ENCODE measurements at regions not wholly inside any gene's neighbourhood (a gene's known extent, or its start where the extent isn't known, plus 50 kb on each side); places are given as distances from the start of the nearest gene placed in this dataset.
A peak's percentile ranks its signal among the peaks of the same experiment; 100 is the strongest.

DNA sequence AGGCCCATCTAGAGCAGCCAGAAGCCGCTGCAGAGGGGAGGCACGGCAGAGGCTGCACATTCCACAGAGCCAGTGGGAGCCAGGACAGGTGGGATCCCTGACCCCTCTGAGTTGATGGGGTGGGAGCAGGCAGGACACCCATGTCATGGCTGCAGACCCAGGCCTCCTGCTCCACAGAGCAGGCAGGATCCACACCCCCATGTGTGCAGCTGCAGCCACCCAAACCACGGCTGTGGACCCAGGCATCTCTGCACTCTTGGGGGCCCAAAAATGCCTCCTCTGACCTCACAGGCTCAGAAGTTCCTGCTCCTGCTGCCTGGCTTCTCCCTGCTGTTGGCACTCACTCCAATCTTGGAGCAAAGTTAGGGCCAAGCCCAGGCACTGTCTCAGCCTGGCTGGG lies 112.3 kb upstream of the TMEM18 start:
- DNase-seq (ENCODE audit: low read depth in 2 of 2): no peak

DNA sequence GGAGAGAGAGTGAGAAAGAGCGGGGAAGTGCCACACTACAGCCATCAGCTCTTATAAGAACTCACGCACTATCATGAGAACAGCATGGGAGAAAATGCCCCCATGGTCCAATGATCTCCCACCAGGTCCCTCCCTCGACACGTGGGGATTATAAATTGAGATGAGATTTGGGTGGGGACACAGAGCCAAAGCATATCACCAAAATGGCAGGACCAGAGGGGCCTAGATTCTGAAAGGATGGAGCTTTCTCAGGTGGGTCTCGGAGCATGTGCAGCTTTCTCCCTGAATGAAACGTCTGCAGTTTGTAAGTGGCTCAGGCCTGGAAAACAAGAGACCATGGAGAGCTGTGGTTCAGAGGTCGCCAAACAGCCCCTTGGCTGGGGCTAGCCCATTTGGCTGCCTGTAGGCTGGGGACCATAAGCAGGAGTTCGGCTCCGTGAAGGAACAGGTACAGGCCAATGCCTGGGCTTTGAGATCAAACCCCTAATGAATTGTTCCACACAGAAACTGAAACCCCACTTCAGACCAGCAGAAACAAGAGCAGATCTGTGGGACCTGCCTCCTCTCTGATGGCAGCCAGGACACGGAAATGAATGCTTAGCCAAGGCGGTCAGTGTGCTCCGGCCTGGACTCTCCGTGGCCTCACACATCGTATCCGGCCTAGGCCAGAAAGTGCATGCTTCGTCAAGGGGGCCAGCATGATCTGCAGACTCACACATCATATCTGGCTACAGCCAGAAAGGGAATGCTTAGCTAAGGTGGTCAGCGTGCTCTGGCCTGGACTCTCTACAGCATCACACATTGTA lies 111.2 kb upstream of the TMEM18 start:
- DNase-seq (ENCODE audit: low read depth in 2 of 2): no peak

DNA sequence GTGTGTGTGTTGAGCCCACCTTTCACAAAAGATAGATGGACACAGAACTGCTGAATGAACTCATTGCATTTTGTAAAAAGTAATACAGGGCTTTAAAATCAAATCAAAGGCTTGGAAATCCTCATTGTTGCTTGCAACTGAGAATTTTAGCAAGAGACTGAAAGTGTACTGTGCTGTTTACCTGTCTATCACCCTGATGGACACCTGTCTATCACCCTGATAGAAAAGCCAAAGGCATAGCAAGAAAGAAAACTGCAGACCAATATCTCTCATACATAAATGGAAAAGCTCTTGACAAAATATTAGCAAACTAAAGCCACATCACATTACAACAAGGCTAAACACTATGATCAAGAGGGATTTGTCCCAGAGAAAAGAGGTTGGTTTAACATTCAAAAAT lies 107.5 kb upstream of the TMEM18 start:
- no peak for DNase-seq (ENCODE audit: low read depth in 2 of 2)

DNA sequence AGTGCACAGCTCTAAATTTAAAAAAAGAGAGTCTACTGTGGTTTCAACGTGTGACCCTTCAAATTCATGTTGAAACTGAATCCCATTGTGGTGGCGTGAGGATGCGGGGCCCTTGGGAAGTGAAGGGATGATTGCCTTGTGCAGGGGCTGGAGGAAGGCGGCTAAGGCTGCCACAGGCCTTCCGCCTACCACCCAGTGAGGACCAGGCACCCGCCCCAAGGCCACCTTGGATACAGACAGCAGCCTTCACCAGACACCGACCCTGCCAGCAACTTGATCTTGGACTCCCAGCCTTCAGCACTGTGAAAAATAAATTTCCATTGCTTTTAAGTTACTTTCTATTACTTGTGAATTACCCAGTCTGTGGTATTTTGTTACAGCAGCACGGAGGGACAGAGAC lies 103.4 kb upstream of the TMEM18 start:
- DNase-seq (ENCODE audit: low read depth in 2 of 2): no peak

DNA sequence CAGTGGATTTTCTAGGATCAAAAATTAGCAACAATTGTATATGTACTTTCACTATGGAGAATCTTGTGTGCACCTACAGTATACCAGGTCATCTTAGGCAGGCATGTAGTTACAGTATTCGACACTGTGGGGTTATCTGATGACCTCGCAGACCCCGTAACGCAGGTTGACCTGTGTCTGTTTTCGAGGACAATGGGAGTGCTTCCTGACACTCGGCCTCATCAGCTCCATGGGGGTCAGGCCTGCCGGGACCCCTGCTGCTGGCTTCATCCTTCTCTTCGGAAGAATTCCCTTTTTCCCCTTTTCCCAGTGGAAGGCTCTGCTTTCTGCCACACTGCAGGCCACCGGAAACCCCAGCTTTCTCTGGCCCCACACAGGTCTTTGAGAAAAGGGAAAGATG lies 102.8 kb upstream of the TMEM18 start:
- DNase-seq (ENCODE audit: low read depth in 2 of 2): no peak

DNA sequence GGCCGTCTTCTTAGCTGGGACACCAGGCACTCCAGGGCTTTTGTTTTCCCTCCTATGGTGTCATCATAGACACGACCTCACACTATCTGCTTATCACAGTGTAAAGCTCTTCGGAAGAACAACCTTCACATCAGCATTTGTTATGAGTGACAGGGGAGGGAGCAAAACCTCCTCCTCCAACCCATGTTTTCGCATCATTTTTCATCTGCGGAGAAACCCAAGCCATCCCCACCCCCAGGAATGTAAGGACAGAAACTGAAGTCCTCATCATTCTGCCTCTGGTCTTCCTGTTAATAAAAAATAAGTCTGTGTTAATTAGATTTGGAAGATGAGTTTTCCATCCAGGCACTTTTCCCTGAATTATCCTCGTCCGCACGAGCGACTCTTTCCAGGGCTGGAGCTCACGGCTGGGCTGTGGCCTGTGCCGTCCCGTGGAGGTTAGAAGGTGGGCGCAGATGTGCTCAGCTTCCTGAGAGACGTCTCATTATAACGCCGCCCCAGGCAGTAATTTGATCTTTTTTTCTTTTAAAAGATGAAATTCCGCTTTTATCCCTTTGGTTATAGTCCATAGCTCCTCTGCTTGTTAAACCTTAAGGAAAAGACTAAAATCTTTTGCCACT lies 101.6 kb upstream of the TMEM18 start:
- no peak for DNase-seq (ENCODE audit: low read depth in 2 of 2)

DNA sequence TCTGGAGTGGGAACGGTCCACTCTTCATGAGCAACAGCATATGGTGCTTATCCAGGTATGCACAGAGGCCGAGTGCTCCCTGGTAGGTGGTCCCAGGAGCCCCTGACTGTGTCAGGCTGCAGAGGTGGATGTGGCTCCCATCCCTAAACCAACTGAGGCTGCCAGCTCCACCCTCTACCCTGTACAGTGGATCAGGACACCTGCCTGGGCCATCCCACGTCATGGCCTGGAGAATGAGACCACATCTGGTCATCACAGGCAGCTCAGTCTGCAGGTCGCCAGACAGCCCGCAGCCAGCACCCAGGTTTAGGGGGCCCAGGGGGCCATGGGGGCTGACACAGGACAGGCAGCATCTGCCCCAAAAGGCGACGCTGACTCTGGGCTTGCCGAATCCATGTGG lies 100.3 kb upstream of the TMEM18 start:
- DNase-seq (ENCODE audit: low read depth in 2 of 2): no peak

DNA sequence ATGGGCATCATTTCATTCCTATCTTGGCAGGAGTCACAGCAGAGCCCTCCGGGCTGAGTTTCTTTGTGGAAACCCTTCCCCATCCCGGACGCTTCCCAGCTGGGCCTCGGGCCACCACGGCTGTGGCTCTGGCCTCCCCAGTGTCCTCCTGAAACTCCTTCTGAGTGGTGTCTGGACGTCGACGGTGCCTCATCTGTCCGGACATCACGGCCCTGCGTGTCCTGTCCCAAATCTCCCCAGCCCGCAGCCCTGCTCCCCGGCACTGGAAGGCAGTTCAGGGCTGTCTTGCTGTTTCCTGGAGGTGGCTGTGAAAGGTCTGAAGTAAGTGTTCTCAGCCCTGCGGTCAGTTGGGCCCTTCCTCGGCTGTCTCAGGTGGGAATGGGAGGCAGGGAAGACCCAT lies 99.8 kb upstream of the TMEM18 start:
- DNase-seq (ENCODE audit: low read depth in 2 of 2): no peak

DNA sequence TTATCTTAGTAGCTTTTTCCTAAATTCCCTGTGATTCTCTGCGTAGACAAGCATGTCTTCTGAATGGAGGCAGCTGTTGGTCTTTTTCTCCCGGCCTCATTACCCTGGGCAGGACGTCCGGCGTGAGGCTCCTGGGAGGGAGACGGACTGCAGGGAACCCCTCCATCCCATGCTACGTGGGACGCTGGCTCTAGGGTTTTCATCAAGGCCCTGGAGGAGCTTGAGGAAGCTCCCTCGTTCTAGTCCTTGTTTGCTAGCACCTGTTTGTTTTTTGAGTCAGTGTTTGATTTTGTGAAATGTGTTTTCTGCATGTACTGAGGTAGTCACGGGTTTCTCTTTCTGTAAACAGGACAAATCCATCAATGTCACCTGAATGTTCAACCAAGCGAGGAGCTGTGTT lies 99.3 kb upstream of the TMEM18 start:
- DNase-seq (ENCODE audit: low read depth in 2 of 2): no peak

DNA sequence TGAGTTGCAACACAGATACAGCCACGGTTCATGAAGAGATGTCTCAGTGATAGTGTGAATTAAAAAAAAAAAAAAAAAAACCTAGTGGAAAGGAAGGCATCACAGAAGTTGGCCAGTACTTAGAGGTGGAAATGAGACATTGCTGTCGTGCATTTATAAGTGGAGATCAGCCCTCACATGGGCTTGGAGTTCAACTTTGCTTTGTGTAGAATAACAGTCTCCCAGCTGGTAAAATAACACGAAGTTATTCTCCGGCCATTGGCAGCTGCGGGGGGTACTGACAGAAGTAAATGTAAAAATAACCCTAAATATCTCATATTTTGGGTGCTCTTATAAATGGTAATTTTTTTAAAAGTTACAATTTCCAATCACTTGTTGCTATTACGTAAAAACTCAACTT lies 98.8 kb upstream of the TMEM18 start:
- DNase-seq (ENCODE audit: low read depth in 2 of 2): no peak

DNA sequence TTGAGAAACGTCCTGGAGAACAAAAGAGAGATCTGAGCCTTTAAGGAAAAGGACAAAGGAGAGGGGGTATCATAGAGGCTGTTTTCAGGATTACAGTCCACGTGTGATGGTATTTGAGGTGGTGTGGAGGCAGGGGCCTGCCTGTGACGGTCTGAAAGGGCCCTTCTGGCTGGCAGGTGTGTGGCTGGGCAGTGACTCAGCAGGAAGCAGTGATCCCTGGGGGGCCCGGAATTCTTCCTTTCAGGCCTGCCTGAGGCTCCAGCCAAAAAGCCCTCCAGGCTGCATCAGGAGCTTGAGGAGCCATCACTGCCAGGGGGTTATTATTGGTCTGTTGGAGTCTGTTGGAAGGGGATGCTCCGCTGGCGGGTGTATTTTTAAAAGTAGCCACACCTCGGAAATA lies 97.2 kb upstream of the TMEM18 start:
- no peak for DNase-seq (ENCODE audit: low read depth in 2 of 2)

DNA sequence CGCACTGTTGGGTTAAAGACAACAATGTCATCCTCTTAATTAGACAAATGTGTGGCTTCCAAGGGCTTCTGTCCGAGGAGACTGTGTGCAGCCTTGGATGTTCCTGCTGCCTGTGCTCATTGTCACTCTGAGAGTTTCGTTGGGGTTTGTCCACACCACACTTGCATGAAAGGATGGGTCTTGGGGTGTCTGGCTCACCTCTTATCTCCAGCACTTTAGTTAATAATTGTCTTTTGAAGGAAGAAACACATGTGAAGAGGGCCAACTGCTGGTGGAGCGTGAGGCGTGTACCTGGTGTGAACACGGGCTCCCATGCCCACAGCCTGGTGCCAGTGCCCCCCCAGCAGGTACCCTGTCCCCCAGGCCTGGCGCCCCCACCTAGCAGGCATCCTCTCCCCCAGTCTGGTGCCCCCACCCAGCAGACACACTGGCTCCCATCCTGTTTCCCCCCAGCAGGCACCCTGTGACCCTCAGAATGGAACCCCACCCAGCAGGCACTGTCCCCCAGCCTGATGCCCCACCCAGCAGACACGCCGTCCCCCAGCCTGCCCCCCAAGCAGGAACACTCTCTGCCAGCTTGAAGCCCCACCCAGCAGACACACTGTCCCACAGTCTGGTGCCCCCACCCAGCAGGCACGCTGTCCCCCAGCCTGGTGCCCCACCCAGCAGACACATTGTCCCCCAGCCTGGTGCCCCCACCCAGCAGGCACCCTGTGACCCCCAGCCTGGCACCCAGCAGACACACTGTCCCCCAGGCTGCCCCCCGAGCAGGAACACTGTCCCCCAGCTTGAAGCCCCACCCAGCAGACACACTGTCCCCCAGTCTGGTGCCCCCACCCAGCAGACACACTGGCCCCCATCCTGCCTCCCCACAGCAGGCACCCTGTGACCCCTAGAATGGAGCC lies 96.3 kb upstream of the TMEM18 start:
- no peak for DNase-seq (ENCODE audit: low read depth in 2 of 2)

DNA sequence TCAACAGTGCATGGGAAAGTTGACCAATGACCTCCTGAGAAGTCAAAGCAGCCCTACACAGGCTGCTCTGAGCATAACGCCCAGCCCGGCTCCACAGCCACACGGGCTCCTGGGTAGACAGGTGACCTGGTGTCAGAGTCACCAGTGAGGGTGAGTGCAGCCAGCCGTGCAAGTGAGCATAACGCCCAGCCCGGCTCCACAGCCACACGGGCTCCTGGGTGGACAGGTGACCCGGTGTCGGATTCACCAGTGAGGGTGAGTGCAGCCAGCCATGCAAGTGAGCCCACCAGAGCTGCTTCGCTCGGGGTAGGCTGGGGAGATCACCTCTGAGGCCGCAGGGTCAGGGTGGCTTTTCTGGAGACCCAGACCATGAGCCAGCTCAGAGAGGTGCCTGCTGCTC lies 94.3 kb upstream of the TMEM18 start:
- no peak for DNase-seq (ENCODE audit: low read depth in 2 of 2)

DNA sequence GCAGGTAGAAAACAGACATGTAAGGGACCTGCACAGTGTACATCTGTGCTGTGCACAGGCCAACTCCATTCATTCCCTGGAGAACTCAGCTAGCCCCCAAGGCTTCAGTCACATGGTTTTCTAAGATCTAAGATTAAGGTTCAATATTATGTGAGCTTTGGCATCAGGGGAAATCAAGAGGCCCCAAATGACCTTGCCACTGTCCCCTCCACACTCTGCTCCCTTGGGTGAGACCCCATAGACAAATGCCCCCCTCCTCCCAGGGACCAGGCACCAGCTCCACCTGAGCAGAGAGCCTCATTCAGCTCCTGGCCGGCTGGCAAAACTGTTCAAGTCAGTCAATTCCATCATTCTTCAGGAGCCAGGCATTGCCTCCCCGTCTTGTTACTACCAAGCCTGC lies 93.6 kb upstream of the TMEM18 start:
- DNase-seq (ENCODE audit: low read depth in 2 of 2): no peak

DNA sequence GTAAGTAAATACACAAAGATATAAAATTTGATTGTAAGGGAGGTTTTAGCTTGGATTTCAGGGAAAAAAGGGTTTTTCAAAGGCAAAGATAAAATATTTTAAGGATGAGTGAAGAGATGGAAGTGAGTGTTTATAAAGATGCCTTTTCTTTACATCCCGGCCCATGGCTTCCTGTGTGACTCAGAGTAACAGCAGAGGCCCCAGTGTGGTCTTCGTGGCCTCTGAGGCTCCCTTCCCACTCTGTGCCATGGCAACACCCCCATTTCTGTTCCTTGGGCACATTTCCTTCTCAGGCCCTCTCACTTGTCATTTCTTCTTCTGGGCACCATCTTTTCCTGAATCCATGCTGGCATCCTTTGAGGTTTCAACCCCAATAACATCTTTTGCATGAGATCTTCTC lies 92.6 kb upstream of the TMEM18 start:
- DNase-seq (ENCODE audit: low read depth in 2 of 2): no peak

DNA sequence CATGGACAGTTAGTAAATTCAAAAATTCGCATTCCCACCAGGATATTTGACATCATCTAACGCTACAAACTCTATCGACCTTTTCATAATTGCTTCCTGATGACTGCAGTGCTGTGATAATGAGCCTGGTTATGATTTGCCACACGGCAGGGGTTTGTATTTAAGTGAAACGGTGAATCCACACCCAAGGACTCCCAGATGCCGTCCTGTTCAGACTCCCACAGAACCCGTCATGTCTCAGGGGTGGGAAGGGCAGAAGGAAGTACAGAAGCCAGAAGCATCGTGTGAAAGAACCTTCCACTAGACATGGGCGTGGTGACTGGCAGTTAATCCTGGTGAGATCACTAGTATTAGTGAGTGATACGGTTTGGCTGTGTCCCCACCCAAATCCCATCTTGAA lies 91.2 kb upstream of the TMEM18 start:
- no peak for DNase-seq (ENCODE audit: low read depth in 2 of 2)

DNA sequence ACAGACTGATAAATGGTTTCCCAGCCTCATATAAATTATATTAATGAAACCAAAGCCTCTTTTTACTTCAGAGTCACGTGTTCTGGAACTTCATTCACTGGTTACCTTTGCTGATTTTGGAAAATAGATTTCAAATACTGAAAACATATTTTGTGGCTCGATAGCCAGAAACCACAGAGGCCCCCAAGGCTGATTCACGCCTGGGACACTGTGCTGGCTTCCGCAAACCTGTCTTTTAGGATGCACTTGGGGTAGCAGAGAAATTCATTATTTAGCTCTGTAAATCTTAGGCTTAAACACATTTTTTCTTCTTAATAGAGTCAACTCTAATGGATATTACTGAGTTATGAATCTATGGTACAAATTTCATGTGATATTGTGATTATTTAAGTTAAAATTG lies 90.7 kb upstream of the TMEM18 start:
- no peak for DNase-seq (ENCODE audit: low read depth in 2 of 2)

DNA sequence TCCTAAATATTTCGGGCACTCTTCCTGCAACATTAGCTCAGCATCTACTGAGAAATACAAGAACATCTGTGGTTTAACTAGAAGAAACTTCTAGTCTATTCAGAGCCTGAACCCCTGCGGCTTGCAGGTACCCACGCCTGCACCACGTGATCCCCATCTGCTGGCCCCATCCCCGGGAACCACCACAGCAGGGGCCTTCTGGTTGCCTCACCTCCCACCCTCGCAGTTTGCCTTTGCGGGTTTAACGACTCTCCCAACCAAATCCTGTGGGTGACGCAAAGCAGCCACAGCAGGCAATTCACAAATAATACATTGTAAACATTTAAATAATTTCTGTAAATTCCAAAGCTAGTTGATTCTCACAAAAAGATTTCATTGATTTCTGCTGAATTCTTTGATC lies 90.2 kb upstream of the TMEM18 start:
- peak; percentile 7 to 25 for DNase-seq (ENCODE audit: low read depth in 2 of 2)

DNA sequence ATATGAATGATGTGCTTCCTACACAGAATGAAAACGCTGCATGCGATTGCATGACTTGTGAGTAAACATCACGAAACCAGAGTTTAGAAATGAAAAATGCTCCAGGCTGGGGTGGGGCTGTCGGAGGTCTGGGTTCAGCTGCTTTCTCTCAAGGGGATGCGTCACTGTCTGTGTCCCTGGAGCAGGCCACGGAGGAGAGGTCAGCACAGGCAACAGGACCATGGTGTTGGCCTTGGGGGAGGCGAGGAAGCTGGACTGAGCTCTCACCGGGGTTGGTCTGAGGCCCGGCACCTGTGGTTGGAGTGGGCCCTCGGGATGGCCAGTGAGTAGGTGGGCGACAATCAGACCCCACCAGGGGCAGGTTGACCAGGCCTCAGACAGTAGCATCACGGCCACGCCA lies 89.0 kb upstream of the TMEM18 start:
- DNase-seq (ENCODE audit: low read depth in 2 of 2): no peak

DNA sequence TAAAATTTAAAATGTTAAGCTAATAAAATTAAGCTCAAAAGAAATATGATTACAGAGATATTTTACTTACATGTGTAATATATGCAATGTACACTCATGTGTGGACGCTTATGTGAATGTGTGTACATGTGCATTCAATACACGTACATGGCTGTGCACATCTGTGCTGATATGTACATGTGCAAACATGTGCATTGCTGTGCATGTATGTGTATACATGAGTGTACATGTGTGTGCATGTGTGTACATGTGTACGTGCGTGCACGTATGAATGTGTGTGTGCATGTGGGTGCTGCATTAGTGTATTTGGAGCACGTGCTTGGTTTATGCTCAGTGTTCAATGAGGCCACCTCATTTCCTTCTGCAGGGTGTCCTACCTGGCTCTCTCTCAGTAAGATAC lies 88.2 kb upstream of the TMEM18 start:
- no peak for DNase-seq (ENCODE audit: low read depth in 2 of 2)

DNA sequence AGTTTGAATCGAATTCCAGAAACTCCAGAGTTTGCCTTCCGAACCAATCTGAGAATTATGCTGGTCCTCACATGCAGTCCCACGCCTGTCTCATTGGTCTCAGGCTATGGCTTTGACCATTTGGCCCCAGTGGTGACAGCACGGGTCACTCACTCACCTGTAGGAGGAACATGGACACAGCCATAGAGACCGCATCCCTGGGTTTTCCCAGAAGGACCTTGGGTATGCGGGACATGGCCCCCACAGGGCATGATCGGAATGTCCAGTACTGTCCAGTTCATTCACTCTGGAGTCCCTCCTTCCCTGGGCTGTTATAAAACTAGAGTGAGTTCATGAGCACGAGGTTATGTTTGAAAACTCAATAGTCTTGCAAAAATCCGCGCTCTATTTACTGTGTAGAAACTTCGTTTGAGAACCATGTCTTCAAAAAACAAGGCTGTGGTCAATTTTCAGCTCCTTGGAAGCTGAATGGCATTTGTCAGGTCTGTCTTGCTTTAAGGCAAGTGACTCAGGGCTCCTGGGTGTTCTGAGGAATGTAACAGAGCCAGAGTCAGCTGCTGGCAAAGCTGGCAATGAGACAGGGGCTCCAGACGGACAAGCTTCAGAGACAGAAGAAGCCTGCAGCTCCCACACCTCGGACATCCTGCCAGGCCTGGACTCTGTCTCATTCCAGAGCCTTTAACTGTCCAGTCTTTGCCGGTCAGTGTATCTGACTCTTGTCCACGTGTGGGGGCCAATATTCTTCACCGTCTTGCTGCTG lies 86.7 kb upstream of the TMEM18 start:
- DNase-seq (ENCODE audit: low read depth in 2 of 2): no peak

DNA sequence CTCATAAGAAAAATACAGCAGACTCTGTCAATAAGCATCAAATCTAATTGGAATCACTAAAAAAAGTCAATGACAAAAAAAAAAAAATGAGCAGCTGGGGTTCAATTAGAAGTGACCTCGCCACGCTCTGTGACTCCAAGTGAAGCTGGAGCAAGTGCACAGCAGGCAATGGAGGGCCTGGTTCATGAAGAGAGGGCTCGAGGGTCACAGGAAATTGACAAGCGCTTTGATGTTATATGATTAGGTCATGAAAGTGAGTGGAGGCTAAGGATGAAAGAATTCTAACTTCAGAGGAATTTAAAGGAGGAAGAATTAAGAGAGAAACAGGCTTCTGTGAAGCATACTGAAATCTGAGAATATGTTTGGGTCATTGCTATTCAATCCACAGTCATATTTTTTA lies 85.4 kb upstream of the TMEM18 start:
- no peak for DNase-seq (ENCODE audit: low read depth in 2 of 2)

Data from stimulated activated CD8-positive, alpha-beta memory T cell treated with anti-CD3 and anti-CD28 coated beads, Interleukin-2, amount 100 ng/mL, for 48 hours (primary cell).